ENCODE measurements at regions not wholly inside any gene's neighbourhood (a gene's known extent, or its start where the extent isn't known, plus 50 kb on each side); places are given as distances from the start of the nearest gene placed in this dataset.

DNA sequence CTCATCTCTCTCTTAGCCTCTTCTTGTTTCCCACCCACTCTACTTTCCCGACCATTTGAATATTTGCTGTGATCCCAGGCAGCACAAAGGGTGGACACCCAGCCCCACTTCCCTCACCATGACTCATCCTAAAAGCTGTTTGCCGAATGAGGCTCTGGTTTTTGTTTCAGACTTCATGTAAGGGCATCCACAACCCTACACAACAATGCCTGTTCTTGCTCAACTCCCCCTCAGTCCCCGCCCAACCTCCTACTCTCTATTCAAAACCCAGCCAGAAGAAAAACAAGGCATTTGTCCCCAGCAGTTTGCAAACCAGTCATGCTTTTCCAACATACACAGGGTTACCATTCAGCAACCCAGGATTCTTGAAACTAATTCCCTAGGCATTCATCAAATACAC lies 516.5 kb upstream of the CNKSR2 start:
- no peak for DNase-seq

- DNase-seq, result no peak
These were observed 535.7 kb upstream of the CNKSR2 start for GRCh38 chrX:20838477-20838876.

- no peak for DNase-seq
These were observed 544.3 kb upstream of the CNKSR2 start for GRCh38 chrX:20829665-20830491.

DNA sequence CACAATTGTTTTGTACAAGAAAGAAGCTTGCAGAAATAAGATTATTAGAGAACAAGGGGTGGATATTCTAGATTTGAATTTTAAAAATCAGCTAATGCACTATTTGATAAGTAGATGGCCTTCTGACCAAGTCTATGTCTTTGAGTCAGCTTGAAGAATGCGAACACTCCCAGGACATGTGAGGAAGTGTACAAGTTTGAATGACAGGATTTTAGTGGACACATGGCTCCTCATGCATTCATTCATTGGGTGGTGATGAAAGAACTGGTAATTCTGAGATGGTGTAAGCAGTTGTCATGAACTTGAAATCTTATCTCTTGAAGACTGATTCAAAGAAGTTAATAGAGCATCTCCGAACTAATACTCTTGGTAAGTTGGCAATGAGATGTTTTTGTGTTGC lies 548.2 kb upstream of the CNKSR2 start:
- DNase-seq, result no peak

- DNase-seq, result no peak
These were observed 537.3 kb upstream of the RPS6KA3 start for GRCh38 chrX:20803971-20804370.

- no peak for DNase-seq
These were observed 535.3 kb upstream of the RPS6KA3 start for GRCh38 chrX:20802036-20802435.

GRCh38 chrX:20796450-20796849 lies 529.7 kb upstream of the RPS6KA3 start:
- no peak for DNase-seq

GRCh38 chrX:20789103-20789502 lies 522.4 kb upstream of the RPS6KA3 start:
- no peak for DNase-seq

DNA sequence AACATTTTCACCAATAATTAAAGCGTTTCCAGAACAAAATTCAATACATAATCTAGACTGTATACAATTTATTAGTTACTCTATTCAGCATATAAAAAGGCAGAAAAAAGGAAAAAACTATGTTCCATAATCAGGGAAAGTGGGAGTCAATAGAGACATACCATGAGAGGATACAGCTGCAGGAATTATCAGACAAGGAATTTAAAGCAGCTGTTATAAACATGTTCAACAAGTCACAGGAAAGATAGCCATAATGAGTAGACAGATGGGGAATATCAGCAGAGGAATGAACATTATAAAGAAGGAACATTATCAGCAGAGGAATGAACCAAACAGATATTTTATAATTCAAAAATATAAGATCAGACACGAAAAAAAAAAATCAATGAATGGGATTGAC lies 500.6 kb upstream of the RPS6KA3 start:
- no peak for DNase-seq

DNA sequence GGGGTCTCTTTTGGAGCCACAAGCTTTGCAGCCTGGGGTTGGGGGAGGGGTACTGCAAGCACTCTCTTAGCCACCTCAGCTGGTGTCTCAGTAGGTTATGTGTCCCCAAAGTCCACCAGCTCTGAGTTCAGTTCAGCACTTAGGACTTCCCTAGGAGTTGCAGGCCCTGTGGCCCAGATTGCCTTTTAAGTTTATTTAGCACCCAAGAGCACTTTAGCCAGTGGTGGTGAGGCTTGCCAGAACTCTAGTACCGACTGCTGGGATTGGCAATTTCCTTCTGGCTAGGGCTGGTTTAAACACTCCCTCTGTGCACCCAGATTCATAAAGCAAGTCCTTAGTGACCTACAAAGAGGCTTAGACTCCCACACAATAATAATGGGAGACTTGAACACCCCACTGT lies 489.9 kb upstream of the RPS6KA3 start:
- no peak for DNase-seq

DNA sequence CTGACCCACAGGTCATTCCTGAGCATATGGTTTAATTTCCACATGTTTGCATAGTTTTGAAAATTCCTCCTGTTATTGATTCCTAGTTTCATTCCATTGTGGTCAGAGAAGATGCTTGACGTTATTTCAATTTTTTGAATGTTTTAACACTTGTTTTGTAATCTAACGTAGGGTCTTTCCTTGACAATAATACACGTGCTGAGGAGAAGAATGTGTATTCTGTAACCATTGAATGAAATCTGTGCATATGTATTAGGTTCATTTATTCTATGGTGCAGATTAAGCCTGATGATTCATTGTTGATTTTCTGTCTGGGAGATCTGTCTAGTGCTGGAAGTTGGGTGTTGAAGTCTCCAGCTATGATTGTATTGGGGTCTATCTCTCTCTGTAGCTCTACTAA lies 486.4 kb upstream of the RPS6KA3 start:
- DNase-seq, result no peak

DNA sequence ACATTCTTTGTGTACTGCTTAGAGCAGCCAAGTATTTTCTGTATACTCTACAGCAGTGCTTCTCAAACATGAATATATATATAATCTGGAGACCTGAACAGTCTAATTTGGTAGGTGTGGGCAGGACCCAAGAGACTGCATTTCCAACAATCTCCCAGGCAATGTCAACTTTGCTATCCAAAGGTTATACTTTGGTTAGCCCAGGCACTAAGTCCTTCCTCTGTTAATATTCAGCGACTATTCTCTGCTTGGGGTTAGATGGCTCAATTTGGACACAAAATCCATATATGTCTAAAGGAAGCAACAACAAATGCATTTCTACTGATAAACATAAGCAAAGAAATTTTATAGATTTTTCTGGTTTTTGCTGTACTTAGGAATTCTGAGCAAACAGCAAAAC lies 480.0 kb upstream of the RPS6KA3 start:
- DNase-seq, result no peak

DNA sequence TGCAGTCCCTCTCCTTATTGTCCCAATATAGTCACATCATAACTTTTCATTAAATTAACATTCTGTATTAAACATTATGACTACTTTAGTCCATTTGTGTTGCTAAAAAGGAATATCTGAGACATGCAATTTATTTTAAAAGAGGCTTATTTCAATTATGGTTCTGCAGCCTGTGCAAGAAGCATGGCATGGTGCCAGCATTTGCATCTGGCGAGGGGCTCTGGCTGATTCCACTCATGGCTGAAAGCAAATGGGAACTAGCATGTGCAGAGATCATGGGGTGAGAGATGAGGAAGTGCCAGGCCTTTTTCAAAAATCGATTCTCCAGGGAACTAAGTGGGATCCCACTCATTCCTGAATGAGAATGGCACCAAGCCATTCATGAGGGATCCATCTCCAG lies 476.3 kb upstream of the RPS6KA3 start:
- no peak for DNase-seq

GRCh38 chrX:20742106-20742505 lies 475.4 kb upstream of the RPS6KA3 start:
- no peak for DNase-seq

DNA sequence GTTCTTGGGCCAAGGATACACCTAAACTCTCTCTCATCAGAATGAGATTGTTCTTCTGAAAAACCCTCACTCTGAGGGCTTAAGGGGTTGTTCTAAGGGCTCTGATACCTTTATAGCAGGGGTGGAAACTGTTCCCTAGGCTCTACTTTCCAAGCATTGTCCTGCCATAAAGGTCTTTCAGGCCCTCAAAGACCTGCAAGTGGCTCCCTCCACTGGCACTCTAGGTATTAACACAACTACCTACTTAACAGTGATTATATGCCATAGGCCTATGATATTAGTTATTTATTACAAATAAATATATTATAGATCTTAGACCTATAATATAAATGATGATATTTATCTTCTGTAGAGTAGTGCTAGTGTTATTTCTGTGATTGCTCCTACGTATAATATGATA lies 473.7 kb upstream of the RPS6KA3 start:
- DNase-seq, result no peak

DNA sequence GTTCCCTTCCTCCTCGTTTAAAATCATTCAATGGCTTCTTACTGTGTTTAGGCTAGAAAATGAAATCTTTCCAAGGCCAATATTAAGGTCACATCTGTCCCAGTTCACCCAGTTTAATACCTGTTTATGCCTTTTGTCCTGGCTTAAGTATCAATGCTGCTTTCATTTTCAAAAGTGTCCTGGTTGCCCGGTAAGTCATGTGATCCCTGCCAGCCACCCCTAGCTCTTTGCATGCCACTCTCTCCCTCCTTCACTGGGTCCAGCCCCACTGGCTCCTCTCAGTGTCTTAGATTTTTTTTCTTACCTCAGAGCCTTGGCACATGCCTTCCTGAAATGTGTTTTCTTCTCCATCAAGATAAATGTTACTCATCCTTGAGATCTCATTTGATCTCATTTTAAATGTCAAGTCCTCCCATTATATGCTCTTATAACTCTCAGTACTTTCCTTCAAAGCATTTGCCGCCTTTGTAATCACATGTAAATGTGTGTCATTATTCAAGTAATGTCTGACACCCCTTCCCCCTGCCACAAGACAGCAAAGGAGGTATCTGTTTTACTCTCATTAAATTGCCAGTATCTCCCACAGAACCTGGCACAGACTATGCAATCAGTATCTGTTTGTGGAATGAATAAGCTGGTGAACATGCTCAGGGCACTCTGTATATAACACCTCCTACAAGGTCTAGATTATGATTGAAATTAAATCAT lies 472.5 kb upstream of the RPS6KA3 start:
- DNase-seq, result no peak

GRCh38 chrX:20729416-20729815 lies 462.7 kb upstream of the RPS6KA3 start:
- DNase-seq, result no peak

DNA sequence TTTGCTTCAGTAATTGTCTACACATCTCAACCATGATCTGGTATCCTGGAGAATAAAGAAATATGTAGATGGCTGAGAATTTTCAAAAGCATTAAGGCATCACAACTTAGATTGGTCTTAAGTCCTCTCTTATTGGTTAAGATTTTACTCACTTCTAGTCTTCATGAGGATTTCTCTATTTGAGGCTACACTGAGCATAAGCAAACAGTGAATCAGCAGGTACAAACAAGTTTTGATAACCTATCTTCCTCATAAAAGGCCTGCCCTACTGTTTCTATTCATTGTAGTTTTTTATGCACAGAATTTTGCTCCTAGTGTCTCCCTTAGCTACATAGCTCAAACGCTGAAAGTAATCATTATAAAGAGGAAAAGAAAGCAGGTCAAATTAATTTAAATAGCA lies 460.7 kb upstream of the RPS6KA3 start:
- no peak for DNase-seq

DNA sequence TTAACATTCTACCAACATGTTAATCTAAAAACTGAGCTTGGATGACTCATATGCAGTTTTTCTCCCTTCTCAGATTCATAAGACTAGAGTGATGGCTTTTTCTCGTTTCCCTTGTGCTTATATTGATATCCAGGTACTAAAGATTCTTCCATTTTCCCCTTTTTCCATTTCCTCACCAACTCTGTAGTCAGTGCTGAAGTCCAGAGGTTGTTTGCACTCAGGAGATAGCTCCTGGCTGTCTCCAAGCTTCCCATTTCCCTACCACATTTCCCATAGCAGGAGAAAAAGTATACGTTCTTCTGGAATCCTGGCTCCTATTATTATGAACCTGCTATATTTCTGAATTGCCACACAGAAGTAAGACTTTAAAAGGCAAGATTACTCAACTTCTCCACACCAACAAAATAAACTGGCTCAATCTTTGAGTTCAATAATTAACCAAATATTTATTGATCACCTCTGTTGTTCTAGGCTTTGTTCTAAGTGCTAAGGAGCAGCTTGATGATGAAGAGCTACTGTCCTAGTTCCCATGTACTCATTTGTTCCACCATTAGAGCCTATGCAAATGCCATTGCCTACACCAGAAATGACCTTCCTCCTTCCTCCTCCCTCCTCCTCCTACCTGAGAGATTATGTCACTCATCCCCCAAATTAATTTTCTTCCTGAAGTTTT lies 454.4 kb upstream of the RPS6KA3 start:
- no peak for DNase-seq

GRCh38 chrX:20718592-20719380 lies 452.1 kb upstream of the RPS6KA3 start:
- DNase-seq, result no peak

GRCh38 chrX:20715176-20715575 lies 448.5 kb upstream of the RPS6KA3 start:
- no peak for DNase-seq

DNA sequence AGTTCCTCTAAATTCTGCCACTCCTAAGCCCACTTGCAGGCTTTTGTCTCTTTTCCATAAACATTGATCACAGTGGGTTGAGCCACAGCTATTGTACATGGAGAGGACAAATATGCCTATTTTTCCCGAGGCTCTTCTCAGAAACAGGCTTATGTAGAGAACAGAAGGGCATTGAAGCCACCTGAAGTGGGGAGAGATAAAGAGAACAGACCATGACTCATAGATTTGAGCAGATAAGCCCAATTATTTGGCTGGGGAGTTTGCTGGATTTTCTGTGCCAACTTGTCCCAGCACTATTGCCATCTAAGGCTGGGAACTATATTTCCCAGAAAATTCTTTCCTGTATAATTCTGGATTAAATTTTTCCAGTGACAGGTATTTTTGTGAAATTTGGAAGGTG lies 446.1 kb upstream of the RPS6KA3 start:
- DNase-seq, result no peak

DNA sequence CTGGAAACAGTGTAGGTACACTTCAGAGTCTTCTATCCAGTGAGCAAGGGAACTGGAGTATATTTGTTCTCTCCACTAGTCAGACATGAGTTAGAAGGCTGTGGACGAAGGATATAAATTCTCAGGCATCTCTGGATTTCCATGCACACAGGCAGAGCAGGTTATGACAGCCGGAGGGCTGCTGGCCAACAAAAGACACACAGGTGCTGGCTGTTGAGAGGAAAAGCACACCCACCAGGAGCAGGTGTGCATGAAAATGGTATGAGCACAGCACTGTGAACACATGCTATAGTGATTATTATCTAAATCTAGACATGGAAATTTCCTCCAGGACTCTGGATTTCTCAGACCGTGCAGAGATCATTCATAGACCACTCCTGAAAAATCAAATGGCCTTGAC lies 444.7 kb upstream of the RPS6KA3 start:
- no peak for DNase-seq

Data from activated CD8-positive, alpha-beta memory T cell treated with anti-CD3 and anti-CD28 coated beads, Interleukin-2, amount 50 U/mL, for 48 hours (primary cell).